Stomach (tissue), 8 donors: ENCODE measurements at regions not wholly inside any gene's neighbourhood (a gene's known extent, or its start where the extent isn't known, plus 50 kb on each side); places are given as distances from the start of the nearest gene placed in this dataset.

Experiments
- DNase-seq, 2 donors: peaks; one replicate each; pipeline versions ENCODE4 v3.0.0 to v3.0.0-alpha.2; 2013 to 2019
- H3K27ac ChIP-seq, 5 donors: fragments of 200-600 bp in 4 of 5; sonication (generic) in 4 of 5; one replicate each; pipeline ENCODE4 v1.5.1; 2013 to 2019; ENCODE audit warnings: mild to moderate bottlenecking in 1 of 5, moderate library complexity in 1 of 5
- H3K27me3 ChIP-seq, 3 donors: fragments of 200-600 bp; sonication (generic); one replicate each; pipeline ENCODE4 v1.5.1; 2017 to 2019; ENCODE audit warnings: mixed run types in 1 of 3
- H3K36me3 ChIP-seq, 4 donors: fragments of 200-600 bp; sonication (generic); 1 replicate in 3 of 4; 2 replicates in 1 of 4; pipeline ENCODE4 v1.5.1; 2016 to 2019
- H3K4me1 ChIP-seq, 4 donors: fragments of 200-600 bp; sonication (generic); one replicate each; pipeline ENCODE4 v1.5.1; 2016 to 2019
- H3K4me3 ChIP-seq, 4 donors: fragments of 200-600 bp; sonication (generic) in 3 of 4; one replicate each; pipeline ENCODE4 v1.5.1; 2016 to 2019; ENCODE audit warnings: mild to moderate bottlenecking in 1 of 4
- H3K9me3 ChIP-seq, 4 donors: fragments of 200-600 bp; sonication (generic); one replicate each; pipeline ENCODE4 v1.5.1; 2016 to 2019
- EP300 ChIP-seq: sonication (generic); formaldehyde crosslinking; IDR thresholded peaks from one replicate; pipeline ENCODE4 v1.6.1; 2017; ENCODE audit warnings: antibody characterized with exemption
- POLR2A ChIP-seq, 4 donors: fragments of 450-650 bp; IDR thresholded peaks; one replicate each; pipeline ENCODE4 v1.6.1; 2016; ENCODE audit warnings: antibody characterized with exemption in 4 of 4, control low read depth in 2 of 4, mild to moderate bottlenecking in 1 of 4, moderate library complexity in 1 of 4
- POLR2AphosphoS5 ChIP-seq, 3 donors: sonication (generic); formaldehyde crosslinking; IDR thresholded peaks; one replicate each; pipeline ENCODE4 v1.6.1; 2016; ENCODE audit warnings: antibody characterized with exemption in 3 of 3
- WGBS, 5 donors: extraction: QIAGEN DNeasy Blood & Tissue Kit in 3 of 5; methylation state at CpG; one replicate each; pipeline versions ENCODE4 v1.1.5 to v1.1.7; 2013 to 2018; 5-methylcytosine and 5-hydroxymethylcytosine counted together
- intact Hi-C: fragments of 100-400 bp; cut with DNase I; formaldehyde crosslinking; loops from one replicate; pipeline ENCODE4 v1.15.1; 2023; ENCODE audit warnings: low total_unique reads
- TF ChIP-seq, protein P1 (sequence below), 7 experiments: fragments of 450-650 bp in 4 of 7; fragments of 200-600 bp in 3 of 7; sonication (generic) in 3 of 7; IDR thresholded peaks; one replicate each; pipeline ENCODE4 v1.5.1; 2016 to 2019; ENCODE audit warnings: antibody characterized with exemption in 7 of 7, control low read depth in 2 of 7, mild to moderate bottlenecking in 1 of 7
- donor health status: healthy with polysubstance abuse.
- donor health status: Bipolar disorder and iron deficiency.
- donor health status: healthy.

DNA sequence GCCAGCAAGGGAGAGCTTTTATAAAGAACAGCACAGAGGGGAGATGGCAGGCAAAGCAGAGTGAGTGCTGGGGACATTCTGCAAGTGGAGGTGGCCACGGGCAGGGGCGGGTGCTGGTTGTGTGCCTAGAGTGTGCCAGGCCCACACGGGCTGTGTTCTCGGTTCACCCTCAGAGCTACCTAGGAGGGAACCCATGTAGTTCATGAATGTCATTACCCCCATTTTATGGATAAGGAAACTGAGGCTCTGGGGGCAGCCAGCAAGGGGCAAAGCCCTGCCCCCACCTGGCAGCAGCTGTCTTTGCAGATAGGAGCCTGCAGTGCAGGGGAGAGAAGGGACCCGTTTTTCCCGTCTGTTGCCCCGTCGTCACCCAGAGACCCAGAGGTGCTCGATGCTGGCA is 85.2 kb upstream of the NCOR2 start:
- peaks cover 0 to 15% (median 9%) of the 10 kb centered on the region in 4 donors for H3K9me3 ChIP-seq

DNA sequence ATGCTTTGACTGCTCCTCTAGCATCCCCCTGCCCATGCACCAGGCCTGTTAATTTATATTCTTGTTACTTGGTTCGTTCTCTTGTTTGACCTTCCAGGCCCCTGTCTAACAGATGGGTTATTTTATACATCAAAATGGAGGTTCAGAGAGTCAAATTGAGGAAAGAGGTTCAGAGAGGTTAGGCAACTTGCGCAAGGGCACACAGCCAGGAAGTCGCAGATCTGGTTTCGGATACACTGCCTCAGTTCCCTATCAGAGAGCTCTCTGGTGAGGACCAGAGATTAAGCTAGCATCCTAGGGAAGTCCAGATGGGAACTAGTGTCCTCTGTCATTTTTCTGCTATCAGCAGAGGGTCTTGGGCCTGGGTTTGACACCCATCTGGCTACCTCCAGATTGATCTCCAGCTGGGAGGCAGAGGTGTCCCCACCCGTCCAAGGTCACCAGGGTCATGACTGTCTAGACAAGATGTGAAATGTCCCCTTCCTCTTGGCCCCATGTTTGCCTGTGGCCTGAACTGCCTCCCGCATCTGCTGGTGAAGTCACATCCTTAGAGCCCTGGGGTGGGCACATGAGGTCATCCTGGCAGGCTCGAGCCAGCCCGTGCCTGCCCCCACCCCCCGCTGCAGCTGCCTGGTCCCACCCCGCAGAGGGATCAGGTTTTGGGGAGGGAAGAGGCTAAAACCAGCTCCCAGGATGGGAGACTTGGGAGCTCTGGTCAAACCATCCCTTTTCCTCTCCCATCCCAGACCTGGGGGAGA is 84.3 kb upstream of the NCOR2 start:
- intact Hi-C loops = no loop called here
- H3K27me3 ChIP-seq = no peaks in the 10 kb centered on the region
- H3K4me3 ChIP-seq = no peak overlapping the region
- H3K27ac ChIP-seq = no peak overlapping the region
- TF ChIP-seq EP300 (no peak), POLR2A (IDR thresholded peaks at IDR 0.05) (no peak), POLR2AphosphoS5 (IDR thresholded peaks at IDR 0.05) (no peak)
- TF ChIP-seq, protein P1, sequence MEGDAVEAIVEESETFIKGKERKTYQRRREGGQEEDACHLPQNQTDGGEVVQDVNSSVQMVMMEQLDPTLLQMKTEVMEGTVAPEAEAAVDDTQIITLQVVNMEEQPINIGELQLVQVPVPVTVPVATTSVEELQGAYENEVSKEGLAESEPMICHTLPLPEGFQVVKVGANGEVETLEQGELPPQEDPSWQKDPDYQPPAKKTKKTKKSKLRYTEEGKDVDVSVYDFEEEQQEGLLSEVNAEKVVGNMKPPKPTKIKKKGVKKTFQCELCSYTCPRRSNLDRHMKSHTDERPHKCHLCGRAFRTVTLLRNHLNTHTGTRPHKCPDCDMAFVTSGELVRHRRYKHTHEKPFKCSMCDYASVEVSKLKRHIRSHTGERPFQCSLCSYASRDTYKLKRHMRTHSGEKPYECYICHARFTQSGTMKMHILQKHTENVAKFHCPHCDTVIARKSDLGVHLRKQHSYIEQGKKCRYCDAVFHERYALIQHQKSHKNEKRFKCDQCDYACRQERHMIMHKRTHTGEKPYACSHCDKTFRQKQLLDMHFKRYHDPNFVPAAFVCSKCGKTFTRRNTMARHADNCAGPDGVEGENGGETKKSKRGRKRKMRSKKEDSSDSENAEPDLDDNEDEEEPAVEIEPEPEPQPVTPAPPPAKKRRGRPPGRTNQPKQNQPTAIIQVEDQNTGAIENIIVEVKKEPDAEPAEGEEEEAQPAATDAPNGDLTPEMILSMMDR (IDR thresholded peaks at IDR 0.05) = no peak
- no peak for DNase-seq
- H3K4me1 ChIP-seq = peaks cover 17 to 37% (median 25%) of the 10 kb centered on the region in 4 donors
- no peaks in the 10 kb centered on the region for H3K36me3 ChIP-seq
- H3K9me3 ChIP-seq = peaks cover 0 to 15% (median 9%) of the 10 kb centered on the region in 4 donors
- WGBS, 5 donors = 68 to 74% (median 69%) methylated on average over 5 to 10 of the region's 10 CpGs

More for the DNA sequence above, 85.2 kb upstream of the NCOR2 start:
- intact Hi-C loops = no loop called here
- no peak for TF ChIP-seq POLR2A (IDR thresholded peaks at IDR 0.05)
- TF ChIP-seq EP300 = no peak
- TF ChIP-seq, protein P1 (IDR thresholded peaks at IDR 0.05) = no peak
- H3K27me3 ChIP-seq = no peaks in the 10 kb centered on the region
- H3K27ac ChIP-seq = peak overlapping the region in 2 of 5 donors; percentile 52 to 59
- WGBS, 5 donors = 83 to 90% (median 85%) methylated on average over 9 of the region's 9 CpGs
- H3K36me3 ChIP-seq = no peaks in the 10 kb centered on the region
- H3K4me3 ChIP-seq = no peak overlapping the region
- H3K4me1 ChIP-seq = peaks cover 17 to 35% (median 24%) of the 10 kb centered on the region in 4 donors
- DNase-seq = no peak

GRCh38 chr12:124650912-124651311 is 83.5 kb upstream of the NCOR2 start:
- H3K27ac ChIP-seq = no peak overlapping the region
- H3K36me3 ChIP-seq = no peaks in the 10 kb centered on the region
- 73 to 91% (median 80%) methylated on average over 7 of the region's 7 CpGs for WGBS, 5 donors
- peaks cover 14 to 37% (median 27%) of the 10 kb centered on the region in 4 donors for H3K4me1 ChIP-seq
- TF ChIP-seq POLR2A (IDR thresholded peaks at IDR 0.05) (no peak), POLR2AphosphoS5 (IDR thresholded peaks at IDR 0.05) (no peak), EP300 (no peak)
- TF ChIP-seq, protein P1 (IDR thresholded peaks at IDR 0.05) = no peak
- no peak overlapping the region for H3K4me3 ChIP-seq
- intact Hi-C loops = no loop called here
- DNase-seq = no peak
- H3K27me3 ChIP-seq = no peaks in the 10 kb centered on the region
- H3K9me3 ChIP-seq = peaks cover 0 to 15% (median 9%) of the 10 kb centered on the region in 4 donors

GRCh38 chr12:124648710-124649384 is 81.4 kb upstream of the NCOR2 start:
- no peak for DNase-seq
- intact Hi-C loops = no loop called here
- WGBS, 5 donors = 75 to 81% (median 78%) methylated on average over 5 to 6 of the region's 6 CpGs
- Histone ChIP-seq H3K27me3 (no peaks in the 10 kb centered on the region), H3K4me3 (no peak overlapping the region), H3K27ac (no peak overlapping the region), H3K4me1 (peaks cover 0 to 22% (median 10%) of the 10 kb centered on the region in 4 donors), H3K9me3 (peaks cover 0 to 15% (median 9%) of the 10 kb centered on the region in 4 donors), H3K36me3 (no peaks in the 10 kb centered on the region)
- TF ChIP-seq POLR2AphosphoS5 (IDR thresholded peaks at IDR 0.05) = no peak
- no peak for TF ChIP-seq POLR2A (IDR thresholded peaks at IDR 0.05)
- TF ChIP-seq EP300 = no peak
- TF ChIP-seq, protein P1 (IDR thresholded peaks at IDR 0.05) = no peak
